ENCODE measurements at regions not wholly inside any gene's neighbourhood (a gene's known extent, or its start where the extent isn't known, plus 50 kb on each side); places are given as distances from the start of the nearest gene placed in this dataset.
"Not testable (repeated sequence)": the region's sequence is repeated elsewhere in the genome, so short reads cannot be mapped to it uniquely, and the experiment has no call there.

DNA sequence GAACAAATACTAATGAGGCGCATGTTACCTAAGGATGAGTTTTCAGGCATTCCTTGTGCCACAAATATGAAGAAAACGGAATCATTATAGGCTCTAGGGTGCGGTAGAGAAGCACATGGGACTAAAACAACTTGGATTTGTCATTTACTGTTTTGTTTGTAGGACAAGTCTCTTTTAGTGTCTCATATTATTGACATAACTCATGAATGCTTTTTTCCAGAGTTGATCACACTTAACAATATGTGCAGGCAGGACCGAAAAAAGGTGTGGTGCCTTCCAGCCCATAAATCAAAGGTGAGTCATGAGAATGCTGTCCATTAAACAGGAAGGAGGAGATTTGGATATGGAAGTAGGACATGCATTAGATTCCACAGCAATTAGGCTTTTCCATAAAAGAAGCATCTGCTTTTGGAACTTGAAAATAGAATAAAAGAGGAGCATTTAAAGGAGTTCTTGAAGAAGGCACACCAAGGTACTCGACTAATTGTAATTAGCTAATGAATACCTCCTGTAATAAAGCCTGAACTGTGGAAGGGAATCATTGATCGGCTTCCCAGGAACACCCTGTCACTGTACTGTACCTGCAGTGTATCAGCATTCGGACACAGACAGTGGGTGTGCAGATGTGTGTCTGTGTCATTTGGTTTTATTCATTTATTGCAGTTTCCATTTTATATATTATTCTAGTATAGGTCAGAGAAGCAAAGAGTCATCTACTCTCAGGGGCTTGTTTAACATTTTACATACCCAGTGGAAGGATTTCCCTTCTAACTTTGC lies 119.7 kb upstream of the KLF14 start:
- Histone ChIP-seq H3K9me3 (replicated peaks; ENCODE audit: insufficient read depth, low read length) (no peaks in the 10 kb centered on the region), H3K4me1 (ENCODE audit: low read length) (no peaks in the 10 kb centered on the region), H3K4me2 (ENCODE audit: low read depth, low read length) (no peak overlapping the region), H3K9me2 (replicated peaks; ENCODE audit: insufficient read depth, low read length) (no peaks in the 10 kb centered on the region), H3K79me2 (ENCODE audit: low read length) (no peaks in the 10 kb centered on the region), H4K20me1 (ENCODE audit: insufficient read depth, low read length) (no peaks in the 10 kb centered on the region), H3K9ac (ENCODE audit: low read length) (no peak overlapping the region), H3K27ac (ENCODE audit: low read length) (no peak overlapping the region), H2AFZ (ENCODE audit: low read length) (no peak overlapping the region), H3F3A (ENCODE audit: insufficient read depth, low read length) (no peaks in the 10 kb centered on the region), H3K36me3 (replicated peaks; ENCODE audit: insufficient read depth, low read length) (no peaks in the 10 kb centered on the region), H3K4me3 (ENCODE audit: low read length) (no peak overlapping the region), H3K27me3 (replicated peaks; ENCODE audit: insufficient read depth, low read length) (no peaks in the 10 kb centered on the region)
- TF ChIP-seq EZH2 (optimal IDR thresholded peaks at IDR 0.05; ENCODE audit: low read depth, low read length) (no peak), EZH2phosphoT487 (IDR thresholded peaks at IDR 0.05; ENCODE audit: low read length) (no peak)
- TF ChIP-seq, protein P1, sequence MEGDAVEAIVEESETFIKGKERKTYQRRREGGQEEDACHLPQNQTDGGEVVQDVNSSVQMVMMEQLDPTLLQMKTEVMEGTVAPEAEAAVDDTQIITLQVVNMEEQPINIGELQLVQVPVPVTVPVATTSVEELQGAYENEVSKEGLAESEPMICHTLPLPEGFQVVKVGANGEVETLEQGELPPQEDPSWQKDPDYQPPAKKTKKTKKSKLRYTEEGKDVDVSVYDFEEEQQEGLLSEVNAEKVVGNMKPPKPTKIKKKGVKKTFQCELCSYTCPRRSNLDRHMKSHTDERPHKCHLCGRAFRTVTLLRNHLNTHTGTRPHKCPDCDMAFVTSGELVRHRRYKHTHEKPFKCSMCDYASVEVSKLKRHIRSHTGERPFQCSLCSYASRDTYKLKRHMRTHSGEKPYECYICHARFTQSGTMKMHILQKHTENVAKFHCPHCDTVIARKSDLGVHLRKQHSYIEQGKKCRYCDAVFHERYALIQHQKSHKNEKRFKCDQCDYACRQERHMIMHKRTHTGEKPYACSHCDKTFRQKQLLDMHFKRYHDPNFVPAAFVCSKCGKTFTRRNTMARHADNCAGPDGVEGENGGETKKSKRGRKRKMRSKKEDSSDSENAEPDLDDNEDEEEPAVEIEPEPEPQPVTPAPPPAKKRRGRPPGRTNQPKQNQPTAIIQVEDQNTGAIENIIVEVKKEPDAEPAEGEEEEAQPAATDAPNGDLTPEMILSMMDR (IDR thresholded peaks at IDR 0.05; ENCODE audit: low read length) = no peak
- no peak for DNase-seq

DNA sequence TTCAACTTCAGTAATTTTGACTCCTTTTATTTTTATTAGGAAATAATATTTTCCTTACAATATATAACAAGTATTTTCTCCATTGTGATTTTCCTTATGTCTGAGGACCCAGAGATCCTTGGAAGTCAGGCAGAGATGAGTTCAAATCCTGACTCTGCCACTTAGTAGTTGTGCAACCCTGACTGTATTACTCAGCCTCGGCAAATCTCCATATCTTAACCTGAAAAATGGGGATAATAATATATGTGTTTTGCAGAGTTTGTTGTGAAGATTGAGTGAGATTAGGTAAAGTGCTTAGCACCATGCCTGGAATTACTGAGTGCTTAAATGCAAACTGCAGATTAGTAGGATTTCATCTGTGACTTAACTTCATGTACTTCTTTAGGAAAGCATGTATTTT lies 120.5 kb upstream of the KLF14 start:
- no peaks in the 10 kb centered on the region for H3K4me1 ChIP-seq (ENCODE audit: low read length)
- H3K79me2 ChIP-seq (ENCODE audit: low read length) = no peaks in the 10 kb centered on the region
- H3K4me2 ChIP-seq (ENCODE audit: low read depth, low read length) = no peak overlapping the region
- H3K36me3 ChIP-seq (replicated peaks; ENCODE audit: insufficient read depth, low read length) = no peaks in the 10 kb centered on the region
- no peak for DNase-seq
- no peaks in the 10 kb centered on the region for H3K27me3 ChIP-seq (replicated peaks; ENCODE audit: insufficient read depth, low read length)
- no peak overlapping the region for H3K27ac ChIP-seq (ENCODE audit: low read length)
- H3K9me2 ChIP-seq (replicated peaks; ENCODE audit: insufficient read depth, low read length) = no peaks in the 10 kb centered on the region
- H2AFZ ChIP-seq (ENCODE audit: low read length) = no peak overlapping the region
- H3K4me3 ChIP-seq (ENCODE audit: low read length) = no peak overlapping the region
- no peak overlapping the region for H3K9ac ChIP-seq (ENCODE audit: low read length)
- TF ChIP-seq, protein P1 (IDR thresholded peaks at IDR 0.05; ENCODE audit: low read length) = no peak
- TF ChIP-seq EZH2phosphoT487 (IDR thresholded peaks at IDR 0.05; ENCODE audit: low read length) (no peak), EZH2 (optimal IDR thresholded peaks at IDR 0.05; ENCODE audit: low read depth, low read length) (no peak)
- H3K9me3 ChIP-seq (replicated peaks; ENCODE audit: insufficient read depth, low read length) = no peaks in the 10 kb centered on the region
- H3F3A ChIP-seq (ENCODE audit: insufficient read depth, low read length) = no peaks in the 10 kb centered on the region
- H4K20me1 ChIP-seq (ENCODE audit: insufficient read depth, low read length) = no peaks in the 10 kb centered on the region

DNA sequence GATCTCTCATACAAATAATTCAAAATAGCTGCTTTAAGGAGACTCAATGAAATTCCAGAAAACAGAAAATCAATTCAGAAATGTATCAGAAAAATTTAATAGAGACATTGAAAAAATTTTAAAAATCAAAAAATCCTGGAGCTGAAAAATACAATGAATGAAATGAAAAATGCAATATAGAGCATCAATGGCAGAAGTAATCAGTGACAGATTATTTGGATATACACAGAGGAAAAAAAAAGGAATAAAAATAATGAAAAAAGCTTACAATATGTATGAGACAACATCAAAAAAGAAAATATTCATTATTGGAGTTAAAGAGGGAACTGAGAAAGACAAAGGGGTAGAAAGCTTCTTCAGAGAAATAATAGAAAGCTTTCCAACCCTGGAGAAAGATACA lies 122.9 kb upstream of the KLF14 start:
- H3K27me3 ChIP-seq (replicated peaks; ENCODE audit: insufficient read depth, low read length) = no peaks in the 10 kb centered on the region
- no peak overlapping the region for H3K27ac ChIP-seq (ENCODE audit: low read length)
- no peak overlapping the region for H3K9ac ChIP-seq (ENCODE audit: low read length)
- no peaks in the 10 kb centered on the region for H3K9me3 ChIP-seq (replicated peaks; ENCODE audit: insufficient read depth, low read length)
- H3K36me3 ChIP-seq (replicated peaks; ENCODE audit: insufficient read depth, low read length) = no peaks in the 10 kb centered on the region
- no peak for DNase-seq
- H3K79me2 ChIP-seq (ENCODE audit: low read length) = no peaks in the 10 kb centered on the region
- no peaks in the 10 kb centered on the region for H4K20me1 ChIP-seq (ENCODE audit: insufficient read depth, low read length)
- no peaks in the 10 kb centered on the region for H3F3A ChIP-seq (ENCODE audit: insufficient read depth, low read length)
- H2AFZ ChIP-seq (ENCODE audit: low read length) = no peak overlapping the region
- H3K4me2 ChIP-seq (ENCODE audit: low read depth, low read length) = no peak overlapping the region
- TF ChIP-seq EZH2 (optimal IDR thresholded peaks at IDR 0.05; ENCODE audit: low read depth, low read length) (no peak), EZH2phosphoT487 (IDR thresholded peaks at IDR 0.05; ENCODE audit: low read length) (no peak)
- TF ChIP-seq, protein P1 (IDR thresholded peaks at IDR 0.05; ENCODE audit: low read length) = no peak
- H3K4me1 ChIP-seq (ENCODE audit: low read length) = no peaks in the 10 kb centered on the region
- no peak overlapping the region for H3K4me3 ChIP-seq (ENCODE audit: low read length)
- no peaks in the 10 kb centered on the region for H3K9me2 ChIP-seq (replicated peaks; ENCODE audit: insufficient read depth, low read length)

DNA sequence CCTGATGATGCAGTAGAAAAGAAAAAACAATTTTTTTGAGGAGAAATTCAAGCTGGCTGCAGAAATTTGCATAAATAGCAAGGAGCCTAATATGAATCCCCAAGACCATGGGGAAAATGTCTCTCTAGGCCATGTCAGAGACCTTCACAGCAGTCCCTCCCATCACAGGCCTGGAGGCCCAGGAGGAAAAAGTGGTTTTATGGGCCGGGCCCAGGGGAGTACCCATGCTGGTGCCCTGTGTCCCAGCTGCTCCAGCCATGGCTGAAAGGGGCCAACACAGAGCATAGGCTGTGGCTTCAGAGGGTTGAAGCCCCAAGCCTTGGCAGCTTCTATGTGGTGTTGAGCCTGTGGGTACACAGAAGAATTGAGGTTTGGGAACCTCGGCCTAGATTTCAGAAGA lies 126.8 kb upstream of the KLF14 start:
- H3K4me3 ChIP-seq (ENCODE audit: low read length); H3K9me2 ChIP-seq (replicated peaks; ENCODE audit: insufficient read depth, low read length); H3K4me1 ChIP-seq (ENCODE audit: low read length); H3K9ac ChIP-seq (ENCODE audit: low read length); H4K20me1 ChIP-seq (ENCODE audit: insufficient read depth, low read length); H3K27ac ChIP-seq (ENCODE audit: low read length); H3K36me3 ChIP-seq (replicated peaks; ENCODE audit: insufficient read depth, low read length); DNase-seq; H3K27me3 ChIP-seq (replicated peaks; ENCODE audit: insufficient read depth, low read length); H3F3A ChIP-seq (ENCODE audit: insufficient read depth, low read length); H3K9me3 ChIP-seq (replicated peaks; ENCODE audit: insufficient read depth, low read length); H3K79me2 ChIP-seq (ENCODE audit: low read length); H2AFZ ChIP-seq (ENCODE audit: low read length); H3K4me2 ChIP-seq (ENCODE audit: low read depth, low read length): not testable (repeated sequence)
